ENCODE measurements at regions not wholly inside any gene's neighbourhood (a gene's known extent, or its start where the extent isn't known, plus 50 kb on each side); places are given as distances from the start of the nearest gene placed in this dataset.

- TF ChIP-seq RAD21 (IDR thresholded peaks at IDR 0.05; ENCODE audit: low read depth) (no peak), MAX (IDR thresholded peaks at IDR 0.05) (no peak), YY1 (IDR thresholded peaks at IDR 0.05; ENCODE audit: low read depth) (no peak), EP300 (IDR thresholded peaks at IDR 0.05; ENCODE audit: borderline replicate concordance) (no peak), TCF12 (IDR thresholded peaks at IDR 0.05; ENCODE audit: low read depth) (no peak), REST (IDR thresholded peaks at IDR 0.05; ENCODE audit: low read depth) (no peak)
Measured at GRCh38 chr2:63658176-63658968, 69.6 kb downstream of the MDH1 start.

GRCh38 chr2:63660060-63660459 is 71.3 kb downstream of the MDH1 start:
- TF ChIP-seq CREB1 (IDR thresholded peaks at IDR 0.05; ENCODE audit: low read depth) (no peak), ZBTB7A (IDR thresholded peaks at IDR 0.05; ENCODE audit: low read depth) (no peak), EP300 (IDR thresholded peaks at IDR 0.05; ENCODE audit: borderline replicate concordance) (no peak), RAD21 (IDR thresholded peaks at IDR 0.05; ENCODE audit: low read depth) (no peak), YY1 (IDR thresholded peaks at IDR 0.05; ENCODE audit: low read depth) (no peak), REST (IDR thresholded peaks at IDR 0.05; ENCODE audit: low read depth) (no peak), MAX (IDR thresholded peaks at IDR 0.05) (no peak)

- TF ChIP-seq FOXM1 (IDR thresholded peaks at IDR 0.05; ENCODE audit: borderline replicate concordance, low read depth) (no peak), RAD21 (IDR thresholded peaks at IDR 0.05; ENCODE audit: low read depth) (no peak), MAX (IDR thresholded peaks at IDR 0.05) (no peak), TCF12 (IDR thresholded peaks at IDR 0.05; ENCODE audit: low read depth) (no peak)
Measured at GRCh38 chr2:63661076-63661475, 72.3 kb downstream of the MDH1 start.

- TF ChIP-seq TAF1 (IDR thresholded peaks at IDR 0.05; ENCODE audit: low read depth) (no peak), TCF12 (IDR thresholded peaks at IDR 0.05; ENCODE audit: low read depth) (no peak), CEBPB (IDR thresholded peaks at IDR 0.05) (no peak), MAX (IDR thresholded peaks at IDR 0.05) (no peak), REST (IDR thresholded peaks at IDR 0.05; ENCODE audit: low read depth) (no peak), EP300 (IDR thresholded peaks at IDR 0.05; ENCODE audit: borderline replicate concordance) (no peak), USF1 (IDR thresholded peaks at IDR 0.05) (no peak), TEAD4 (IDR thresholded peaks at IDR 0.05) (no peak), CREB1 (IDR thresholded peaks at IDR 0.05; ENCODE audit: low read depth) (no peak), RAD21 (IDR thresholded peaks at IDR 0.05; ENCODE audit: low read depth) (no peak), ZBTB7A (IDR thresholded peaks at IDR 0.05; ENCODE audit: low read depth) (no peak), EGR1 (IDR thresholded peaks at IDR 0.05) (no peak), FOXM1 (IDR thresholded peaks at IDR 0.05; ENCODE audit: borderline replicate concordance, low read depth) (no peak), YY1 (IDR thresholded peaks at IDR 0.05; ENCODE audit: low read depth) (no peak), NFIC (IDR thresholded peaks at IDR 0.05) (no peak)
Measured at GRCh38 chr2:63662028-63662804, 73.5 kb downstream of the MDH1 start.

Data from Ishikawa (cell line).